Testis (tissue), 2 donors: ENCODE measurements at regions not wholly inside any gene's neighbourhood (a gene's known extent, or its start where the extent isn't known, plus 50 kb on each side); places are given as distances from the start of the nearest gene placed in this dataset.

Experiments
- CTCF ChIP-seq, 3 experiments: fragments of 450-650 bp in 2 of 3; fragments of 200-600 bp in 1 of 3; sonication (generic) in 1 of 3; IDR thresholded peaks; one replicate each; pipeline ENCODE4 v1.5.1; 2016 to 2019; ENCODE audit warnings: antibody characterized with exemption in 3 of 3, mild to moderate bottlenecking in 2 of 3, moderate library complexity in 1 of 3
- POLR2A ChIP-seq: fragments of 450-650 bp; IDR thresholded peaks from one replicate; pipeline ENCODE4 v1.6.1; 2017; ENCODE audit warnings: antibody characterized with exemption, mild to moderate bottlenecking, moderate library complexity

- TF ChIP-seq CTCF (IDR thresholded peaks at IDR 0.05) (no peak), POLR2A (no peak)
These were observed 154.9 kb downstream of the ASB9 start for GRCh38 chrX:15114743-15115566.
